ENCODE measurements at regions not wholly inside any gene's neighbourhood (a gene's known extent, or its start where the extent isn't known, plus 50 kb on each side); places are given as distances from the start of the nearest gene placed in this dataset.

GRCh38 chr11:122392508-122392907 is 263.0 kb upstream of the UBASH3B start (continued):
- no peak for TF ChIP-seq TEAD4 (IDR thresholded peaks at IDR 0.05; ENCODE audit: low read depth, low read length)
- no peak for TF ChIP-seq SUZ12 (IDR thresholded peaks at IDR 0.05; ENCODE audit: low read length)
- TF ChIP-seq BRCA1 (IDR thresholded peaks at IDR 0.05; ENCODE audit: low read depth, low read length): no peak

Measured in H1 (cell line).